GM12892 (cell line): ENCODE measurements at regions not wholly inside any gene's neighbourhood (a gene's known extent, or its start where the extent isn't known, plus 50 kb on each side); places are given as distances from the start of the nearest gene placed in this dataset.

Experiments used
- POLR2A ChIP-seq: IDR thresholded peaks from 2 replicates; pipeline ENCODE4 v1.6.1; 2011; ENCODE audit warnings: low read depth, low read length, control low read depth
- TAF1 ChIP-seq: IDR thresholded peaks from 2 replicates; pipeline ENCODE4 v1.6.1; 2011; ENCODE audit warnings: low read depth, mild to moderate bottlenecking, control low read depth, low read length, borderline replicate concordance

GRCh38 chr2:145836986-145837385, 1317.1 kb upstream of the ZEB2 start:
- TF ChIP-seq TAF1 (no peak), POLR2A (no peak)
